HFFc6 (cell line): ENCODE measurements at regions not wholly inside any gene's neighbourhood (a gene's known extent, or its start where the extent isn't known, plus 50 kb on each side); places are given as distances from the start of the nearest gene placed in this dataset.

Source experiments
- DNase-seq: peaks from one replicate; pipeline ENCODE4 v3.0.0-alpha.2; 2018
- H3K27ac Mint-ChIP-seq: 2 replicates; pipeline ENCODE4 v1.8.0; 2020; ENCODE audit warnings: mild to moderate bottlenecking, mixed read lengths
- H3K27me3 Mint-ChIP-seq: 2 replicates; pipeline ENCODE4 v1.8.0; 2021; ENCODE audit warnings: mild to moderate bottlenecking, moderate library complexity, mixed read lengths; ENCODE audit not compliant: insufficient read depth
- H3K36me3 Mint-ChIP-seq: 2 replicates; pipeline ENCODE4 v1.8.0; 2021; ENCODE audit warnings: low read depth, mixed read lengths
- H3K4me1 Mint-ChIP-seq: 2 replicates; pipeline ENCODE4 v1.8.0; 2020; ENCODE audit warnings: low read depth, mixed read lengths
- H3K4me3 Mint-ChIP-seq: 2 replicates; pipeline ENCODE4 v1.8.0; 2020; ENCODE audit warnings: mild to moderate bottlenecking, moderate library complexity, mixed read lengths
- H3K9me3 Mint-ChIP-seq: 2 replicates; pipeline ENCODE4 v1.8.0; 2020; ENCODE audit warnings: mild to moderate bottlenecking, mixed read lengths
- TF ChIP-seq, protein P1 (sequence below): fragments of 200-600 bp; sonication (generic); IDR thresholded peaks from 2 replicates; pipeline ENCODE4 v1.5.0; 2021; ENCODE audit warnings: antibody characterized with exemption, mild to moderate bottlenecking

DNA sequence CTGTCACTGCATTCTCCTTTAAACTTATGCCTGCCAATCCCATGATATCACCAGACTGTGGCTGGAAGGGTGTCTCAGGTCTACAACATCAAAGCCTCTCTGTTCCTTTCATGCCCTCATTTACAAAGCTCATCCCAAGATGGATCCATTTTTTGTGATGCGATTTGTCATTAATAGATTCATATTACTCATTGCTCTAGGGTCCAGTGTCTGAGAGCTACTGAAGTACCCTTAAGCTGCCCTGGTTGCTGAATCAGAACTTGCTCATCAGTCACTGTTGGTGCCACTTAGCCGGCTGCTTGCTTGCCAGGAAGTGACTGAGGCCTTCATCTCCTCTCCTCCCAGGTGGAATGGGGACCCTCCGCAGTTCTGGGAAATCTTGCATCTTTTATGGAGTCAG lies 395.5 kb upstream of the BOD1L1 start:
- TF ChIP-seq, protein P1, sequence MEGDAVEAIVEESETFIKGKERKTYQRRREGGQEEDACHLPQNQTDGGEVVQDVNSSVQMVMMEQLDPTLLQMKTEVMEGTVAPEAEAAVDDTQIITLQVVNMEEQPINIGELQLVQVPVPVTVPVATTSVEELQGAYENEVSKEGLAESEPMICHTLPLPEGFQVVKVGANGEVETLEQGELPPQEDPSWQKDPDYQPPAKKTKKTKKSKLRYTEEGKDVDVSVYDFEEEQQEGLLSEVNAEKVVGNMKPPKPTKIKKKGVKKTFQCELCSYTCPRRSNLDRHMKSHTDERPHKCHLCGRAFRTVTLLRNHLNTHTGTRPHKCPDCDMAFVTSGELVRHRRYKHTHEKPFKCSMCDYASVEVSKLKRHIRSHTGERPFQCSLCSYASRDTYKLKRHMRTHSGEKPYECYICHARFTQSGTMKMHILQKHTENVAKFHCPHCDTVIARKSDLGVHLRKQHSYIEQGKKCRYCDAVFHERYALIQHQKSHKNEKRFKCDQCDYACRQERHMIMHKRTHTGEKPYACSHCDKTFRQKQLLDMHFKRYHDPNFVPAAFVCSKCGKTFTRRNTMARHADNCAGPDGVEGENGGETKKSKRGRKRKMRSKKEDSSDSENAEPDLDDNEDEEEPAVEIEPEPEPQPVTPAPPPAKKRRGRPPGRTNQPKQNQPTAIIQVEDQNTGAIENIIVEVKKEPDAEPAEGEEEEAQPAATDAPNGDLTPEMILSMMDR, result no peak
- Mint-ChIP-seq H3K27me3 (no peaks in the 10 kb centered on the region), H3K36me3 (no peaks in the 10 kb centered on the region), H3K4me3 (peak overlapping the region; percentile 61), H3K27ac (peak overlapping the region; percentile 80), H3K9me3 (no peaks in the 10 kb centered on the region), H3K4me1 (peaks cover 41% of the 10 kb centered on the region)
- peak; percentile 57 for DNase-seq

GRCh38 chr4:14023896-14024295 lies 396.4 kb upstream of the BOD1L1 start:
- Mint-ChIP-seq H3K27ac (peak overlapping the region; percentile 80), H3K36me3 (no peaks in the 10 kb centered on the region), H3K4me1 (peaks cover 47% of the 10 kb centered on the region), H3K9me3 (no peaks in the 10 kb centered on the region), H3K27me3 (no peaks in the 10 kb centered on the region), H3K4me3 (no peak overlapping the region)
- no peak for DNase-seq
- TF ChIP-seq, protein P1, result no peak

- Mint-ChIP-seq H3K36me3 (no peaks in the 10 kb centered on the region), H3K27me3 (no peaks in the 10 kb centered on the region), H3K4me3 (no peak overlapping the region), H3K4me1 (peaks cover 59% of the 10 kb centered on the region), H3K9me3 (no peaks in the 10 kb centered on the region), H3K27ac (no peak overlapping the region)
- no peak for DNase-seq
- TF ChIP-seq, protein P1, result no peak
Observed at GRCh38 chr4:14025111-14025510, 397.6 kb upstream of the BOD1L1 start.

- TF ChIP-seq, protein P1, result no peak
- Mint-ChIP-seq H3K27me3 (no peaks in the 10 kb centered on the region), H3K27ac (no peak overlapping the region), H3K9me3 (no peaks in the 10 kb centered on the region), H3K36me3 (no peaks in the 10 kb centered on the region), H3K4me3 (no peak overlapping the region), H3K4me1 (peaks cover 66% of the 10 kb centered on the region)
- DNase-seq, result no peak
Observed at GRCh38 chr4:14025891-14026290, 398.4 kb upstream of the BOD1L1 start.

- H3K4me3 Mint-ChIP-seq, result no peak overlapping the region; the same call in 1 of the 2 replicates
- H3K4me1 Mint-ChIP-seq, result peaks cover 54% of the 10 kb centered on the region
- H3K27me3 Mint-ChIP-seq, result no peaks in the 10 kb centered on the region; the same call in 1 of the 2 replicates
- no peaks in the 10 kb centered on the region for H3K36me3 Mint-ChIP-seq
- no peaks in the 10 kb centered on the region for H3K9me3 Mint-ChIP-seq
- H3K27ac Mint-ChIP-seq, result no peak overlapping the region
- DNase-seq, result no peak
- TF ChIP-seq, protein P1, result no peak
Observed at GRCh38 chr4:14028862-14029261, 401.3 kb upstream of the BOD1L1 start.

- H3K27ac Mint-ChIP-seq, result no peak overlapping the region
- H3K4me3 Mint-ChIP-seq, result no peak overlapping the region
- H3K27me3 Mint-ChIP-seq, result no peaks in the 10 kb centered on the region; the same call in 1 of the 2 replicates
- no peak for DNase-seq
- no peaks in the 10 kb centered on the region for H3K36me3 Mint-ChIP-seq
- H3K9me3 Mint-ChIP-seq, result no peaks in the 10 kb centered on the region
- TF ChIP-seq, protein P1, result no peak
- H3K4me1 Mint-ChIP-seq, result peaks cover 22% of the 10 kb centered on the region
Observed at GRCh38 chr4:14035076-14035475, 407.6 kb upstream of the BOD1L1 start.
